Stimulated activated CD8-positive, alpha-beta memory T cell treated with anti-CD3 and anti-CD28 coated beads, Interleukin-12 subunit alpha, Interleukin-12 subunit beta, amount 100 ng/mL, for 4 hours (primary cell): ENCODE measurements at regions not wholly inside any gene's neighbourhood (a gene's known extent, or its start where the extent isn't known, plus 50 kb on each side); places are given as distances from the start of the nearest gene placed in this dataset.

Experiments
- DNase-seq: peaks from one replicate; pipeline ENCODE4 v3.0.0-alpha.2; 2020; ENCODE audit warnings: low read depth

GRCh38 chr13:30359991-30360390 lies 52.6 kb upstream of the KATNAL1 start:
- DNase-seq, result no peak

GRCh38 chr13:30360586-30360985 lies 53.2 kb upstream of the KATNAL1 start:
- DNase-seq, result no peak

GRCh38 chr13:30362005-30362788 lies 54.8 kb upstream of the KATNAL1 start:
- no peak for DNase-seq

GRCh38 chr13:30362869-30363268 lies 55.5 kb upstream of the KATNAL1 start:
- no peak for DNase-seq

GRCh38 chr13:30363725-30364124 lies 56.4 kb upstream of the KATNAL1 start:
- DNase-seq, result no peak

GRCh38 chr13:30364133-30364532 lies 56.8 kb upstream of the KATNAL1 start:
- no peak for DNase-seq

GRCh38 chr13:30364876-30365275 lies 57.4 kb upstream of the UBE2L5 start:
- no peak for DNase-seq

GRCh38 chr13:30366088-30366487 lies 56.2 kb upstream of the UBE2L5 start:
- DNase-seq, result no peak

GRCh38 chr13:30367296-30367695 lies 55.0 kb upstream of the UBE2L5 start:
- no peak for DNase-seq

- no peak for DNase-seq
Measured at GRCh38 chr13:30370146-30370545, 52.1 kb upstream of the UBE2L5 start.

GRCh38 chr13:30370916-30371521 lies 51.3 kb upstream of the UBE2L5 start:
- no peak for DNase-seq

GRCh38 chr13:30371649-30372265 lies 50.5 kb upstream of the UBE2L5 start:
- DNase-seq, result peak; percentile 40
